ENCODE measurements at regions not wholly inside any gene's neighbourhood (a gene's known extent, or its start where the extent isn't known, plus 50 kb on each side); places are given as distances from the start of the nearest gene placed in this dataset.
"Not testable (repeated sequence)": the region's sequence is repeated elsewhere in the genome, so short reads cannot be mapped to it uniquely, and the experiment has no call there.

DNA sequence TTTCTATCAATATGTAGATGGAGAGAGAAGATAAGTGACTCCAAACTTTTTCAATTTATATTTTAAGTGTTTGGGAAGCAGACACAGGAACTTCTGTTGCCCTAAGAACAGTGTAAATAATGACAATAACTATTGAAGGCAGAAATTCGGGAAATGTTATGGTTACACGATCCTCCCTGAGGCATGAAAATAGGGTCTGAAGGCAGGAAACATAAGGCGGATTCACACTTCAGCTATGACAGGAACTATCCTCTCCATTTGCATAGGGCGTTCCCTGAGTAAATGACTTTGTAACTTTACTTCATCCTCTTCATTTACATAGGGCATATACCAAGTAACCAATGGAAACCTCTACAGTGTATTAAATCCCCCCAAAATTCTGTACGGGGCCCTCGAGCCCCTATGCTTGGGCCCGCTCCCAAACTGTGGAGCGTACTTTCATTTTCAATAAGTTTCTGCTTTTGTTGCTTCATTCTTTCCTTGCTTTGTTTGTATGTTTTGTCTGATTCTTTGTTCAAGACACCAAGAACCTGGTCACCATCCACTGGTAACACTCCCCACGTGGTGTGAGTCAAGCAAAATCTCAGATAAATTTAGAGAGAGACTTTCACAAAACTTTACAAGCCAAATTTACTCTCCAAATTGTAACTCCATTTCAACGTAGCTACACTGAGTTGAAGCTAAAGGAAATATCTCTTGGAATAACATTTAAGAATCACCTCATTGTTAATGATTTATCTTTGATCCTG, 2504.3 kb downstream of the ARAP2 start:
- Histone ChIP-seq H3F3A (ENCODE audit: low read length, unreplicated experiment) (no peaks in the 10 kb centered on the region), H4K20me1 (ENCODE audit: low read length) (no peaks in the 10 kb centered on the region), H3K27me3 (ENCODE audit: low read length) (no peaks in the 10 kb centered on the region), H3K27ac (ENCODE audit: low read length) (no peak overlapping the region), H2AFZ (ENCODE audit: low read length) (no peak overlapping the region), H3K36me3 (ENCODE audit: low read depth, low read length) (no peaks in the 10 kb centered on the region), H3K9ac (ENCODE audit: low read length) (no peak overlapping the region), H3K4me1 (ENCODE audit: insufficient read depth, low read length) (no peaks in the 10 kb centered on the region), H3K79me2 (ENCODE audit: low read length) (no peaks in the 10 kb centered on the region), H3K9me2 (replicated peaks; ENCODE audit: low read length) (no peaks in the 10 kb centered on the region), H3K4me2 (ENCODE audit: low read length) (no peak overlapping the region), H3K9me3 (ENCODE audit: low read length) (no peaks in the 10 kb centered on the region), H3K4me3 (ENCODE audit: low read length) (no peak overlapping the region)
- intact Hi-C loops (cut with micrococcal nuclease) = no loop called here
- DNase-seq (no peak), ATAC-seq (no peak)
- ChIA-PET POLR2A (ENCODE audit: unreplicated experiment) (no interaction called here), CTCF (no interaction called here)
- TF ChIP-seq, protein P1, sequence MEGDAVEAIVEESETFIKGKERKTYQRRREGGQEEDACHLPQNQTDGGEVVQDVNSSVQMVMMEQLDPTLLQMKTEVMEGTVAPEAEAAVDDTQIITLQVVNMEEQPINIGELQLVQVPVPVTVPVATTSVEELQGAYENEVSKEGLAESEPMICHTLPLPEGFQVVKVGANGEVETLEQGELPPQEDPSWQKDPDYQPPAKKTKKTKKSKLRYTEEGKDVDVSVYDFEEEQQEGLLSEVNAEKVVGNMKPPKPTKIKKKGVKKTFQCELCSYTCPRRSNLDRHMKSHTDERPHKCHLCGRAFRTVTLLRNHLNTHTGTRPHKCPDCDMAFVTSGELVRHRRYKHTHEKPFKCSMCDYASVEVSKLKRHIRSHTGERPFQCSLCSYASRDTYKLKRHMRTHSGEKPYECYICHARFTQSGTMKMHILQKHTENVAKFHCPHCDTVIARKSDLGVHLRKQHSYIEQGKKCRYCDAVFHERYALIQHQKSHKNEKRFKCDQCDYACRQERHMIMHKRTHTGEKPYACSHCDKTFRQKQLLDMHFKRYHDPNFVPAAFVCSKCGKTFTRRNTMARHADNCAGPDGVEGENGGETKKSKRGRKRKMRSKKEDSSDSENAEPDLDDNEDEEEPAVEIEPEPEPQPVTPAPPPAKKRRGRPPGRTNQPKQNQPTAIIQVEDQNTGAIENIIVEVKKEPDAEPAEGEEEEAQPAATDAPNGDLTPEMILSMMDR (conservative IDR thresholded peaks at IDR 0.05; ENCODE audit: low read depth, low read length) = no peak
- TF ChIP-seq EZH2phosphoT487 (IDR thresholded peaks at IDR 0.05; ENCODE audit: borderline replicate concordance, low read length) (no peak), EZH2 (IDR thresholded peaks at IDR 0.05; ENCODE audit: low read length, unreplicated experiment) (no peak)
- no TSS peak for BruUV-seq (replicated peaks)

DNA sequence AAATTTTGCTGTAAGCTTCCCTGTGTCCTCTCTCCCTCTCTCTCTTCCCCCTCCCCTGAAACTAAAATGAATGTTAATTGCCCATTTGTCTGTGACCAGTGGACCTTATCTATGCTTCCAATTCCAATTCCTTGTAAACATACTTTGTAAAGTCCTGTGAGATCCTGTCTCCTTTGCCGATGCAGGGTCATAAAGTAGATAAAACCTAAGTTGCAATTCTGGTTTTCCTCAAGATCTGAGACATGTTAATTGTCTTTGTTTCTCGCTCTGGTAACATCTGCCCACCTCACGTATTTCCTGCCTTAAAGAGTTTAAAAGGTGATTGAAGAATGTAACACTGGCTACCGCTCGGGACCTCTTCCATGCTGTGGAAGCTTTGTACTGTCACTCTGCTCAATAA, 2503.4 kb downstream of the ARAP2 start:
- H2AFZ ChIP-seq (ENCODE audit: low read length); ATAC-seq; H3K9me2 ChIP-seq (replicated peaks; ENCODE audit: low read length); DNase-seq; BruUV-seq (replicated peaks); H3K27ac ChIP-seq (ENCODE audit: low read length); CTCF ChIA-PET; H3K4me1 ChIP-seq (ENCODE audit: insufficient read depth, low read length); H3K36me3 ChIP-seq (ENCODE audit: low read depth, low read length); H3K9me3 ChIP-seq (ENCODE audit: low read length); H3K27me3 ChIP-seq (ENCODE audit: low read length); POLR2A ChIA-PET (ENCODE audit: unreplicated experiment); H3K4me2 ChIP-seq (ENCODE audit: low read length); H3K79me2 ChIP-seq (ENCODE audit: low read length); H3K9ac ChIP-seq (ENCODE audit: low read length); H3K4me3 ChIP-seq (ENCODE audit: low read length); intact Hi-C loops (cut with micrococcal nuclease); H4K20me1 ChIP-seq (ENCODE audit: low read length); H3F3A ChIP-seq (ENCODE audit: low read length, unreplicated experiment): not testable (repeated sequence)

DNA sequence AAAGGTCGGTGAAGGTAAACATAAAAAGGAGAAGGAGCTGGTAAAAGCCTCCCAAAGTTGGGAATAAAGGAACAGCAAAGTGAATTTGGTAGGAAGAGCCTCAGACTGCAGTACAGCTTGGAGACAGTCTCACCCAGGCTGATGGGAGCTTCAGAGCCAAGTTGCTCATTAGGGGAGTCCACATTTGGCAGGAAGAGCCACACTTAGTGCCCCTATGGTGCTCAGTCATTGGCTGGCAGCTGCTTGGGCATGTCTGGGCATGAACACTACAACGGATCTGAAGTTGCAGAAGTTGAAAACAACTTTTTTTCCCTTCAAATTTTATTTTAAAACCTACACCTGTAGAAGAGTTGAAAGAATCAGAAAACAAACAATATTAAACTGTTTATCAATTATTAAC, 2497.3 kb downstream of the ARAP2 start:
- Histone ChIP-seq H3K27ac (ENCODE audit: low read length) (no peak overlapping the region), H2AFZ (ENCODE audit: low read length) (no peak overlapping the region), H3K27me3 (ENCODE audit: low read length) (no peaks in the 10 kb centered on the region), H4K20me1 (ENCODE audit: low read length) (no peaks in the 10 kb centered on the region), H3K9ac (ENCODE audit: low read length) (no peak overlapping the region), H3K4me3 (ENCODE audit: low read length) (no peak overlapping the region), H3K36me3 (ENCODE audit: low read depth, low read length) (no peaks in the 10 kb centered on the region), H3K9me2 (replicated peaks; ENCODE audit: low read length) (no peaks in the 10 kb centered on the region), H3K9me3 (ENCODE audit: low read length) (no peaks in the 10 kb centered on the region), H3K4me1 (ENCODE audit: insufficient read depth, low read length) (no peaks in the 10 kb centered on the region), H3F3A (ENCODE audit: low read length, unreplicated experiment) (no peaks in the 10 kb centered on the region), H3K79me2 (ENCODE audit: low read length) (no peaks in the 10 kb centered on the region), H3K4me2 (ENCODE audit: low read length) (no peak overlapping the region)
- DNase-seq (no peak), ATAC-seq (no peak)
- intact Hi-C loops (cut with micrococcal nuclease) = no loop called here
- POLR2A ChIA-PET (ENCODE audit: unreplicated experiment) = no interaction called here
- CTCF ChIA-PET = no interaction called here
- TF ChIP-seq, protein P1 (conservative IDR thresholded peaks at IDR 0.05; ENCODE audit: low read depth, low read length) = no peak
- TF ChIP-seq EZH2phosphoT487 (IDR thresholded peaks at IDR 0.05; ENCODE audit: borderline replicate concordance, low read length) (no peak), EZH2 (IDR thresholded peaks at IDR 0.05; ENCODE audit: low read length, unreplicated experiment) (no peak)
- BruUV-seq (replicated peaks) = no TSS peak
